ENCODE measurements at regions not wholly inside any gene's neighbourhood (a gene's known extent, or its start where the extent isn't known, plus 50 kb on each side); places are given as distances from the start of the nearest gene placed in this dataset.

- TF ChIP-seq, protein P1, sequence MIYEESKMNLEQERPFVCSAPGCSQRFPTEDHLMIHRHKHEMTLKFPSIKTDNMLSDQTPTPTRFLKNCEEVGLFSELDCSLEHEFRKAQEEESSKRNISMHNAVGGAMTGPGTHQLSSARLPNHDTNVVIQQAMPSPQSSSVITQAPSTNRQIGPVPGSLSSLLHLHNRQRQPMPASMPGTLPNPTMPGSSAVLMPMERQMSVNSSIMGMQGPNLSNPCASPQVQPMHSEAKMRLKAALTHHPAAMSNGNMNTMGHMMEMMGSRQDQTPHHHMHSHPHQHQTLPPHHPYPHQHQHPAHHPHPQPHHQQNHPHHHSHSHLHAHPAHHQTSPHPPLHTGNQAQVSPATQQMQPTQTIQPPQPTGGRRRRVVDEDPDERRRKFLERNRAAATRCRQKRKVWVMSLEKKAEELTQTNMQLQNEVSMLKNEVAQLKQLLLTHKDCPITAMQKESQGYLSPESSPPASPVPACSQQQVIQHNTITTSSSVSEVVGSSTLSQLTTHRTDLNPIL (CRISPR knock-in tag; IDR thresholded peaks at IDR 0.05; ENCODE audit: low read depth), result no peak
- TF ChIP-seq ZC3H10 (CRISPR knock-in tag; IDR thresholded peaks at IDR 0.05) (no peak), ESRRG (CRISPR knock-in tag; IDR thresholded peaks at IDR 0.05) (no peak)
Measured at GRCh38 chr4:148654131-148654530, 211.9 kb upstream of the NR3C2 start.
